ENCODE measurements at regions not wholly inside any gene's neighbourhood (a gene's known extent, or its start where the extent isn't known, plus 50 kb on each side); places are given as distances from the start of the nearest gene placed in this dataset.

GRCh38 chr13:63438951-63439350 is 2023.3 kb upstream of the PCDH20 start:
- no peaks in the 10 kb centered on the region for H4K20me1 ChIP-seq (ENCODE audit: insufficient read depth, low read length)
- H3K4me1 ChIP-seq (ENCODE audit: low read length), result no peaks in the 10 kb centered on the region
- H3K4me2 ChIP-seq (ENCODE audit: low read length), result no peak overlapping the region
- H3K36me3 ChIP-seq (replicated peaks; ENCODE audit: low read depth, low read length), result no peaks in the 10 kb centered on the region
- H3K27me3 ChIP-seq (ENCODE audit: low read depth, low read length), result no peaks in the 10 kb centered on the region
- no peaks in the 10 kb centered on the region for H3K9me3 ChIP-seq (ENCODE audit: insufficient read depth, low read length)
- no peak overlapping the region for H3K27ac ChIP-seq (ENCODE audit: low read length)
- TF ChIP-seq CTCF (IDR thresholded peaks at IDR 0.05; ENCODE audit: low read depth, low read length), result no peak
- no peak for TF ChIP-seq EZH2phosphoT487 (IDR thresholded peaks at IDR 0.05; ENCODE audit: low read depth)
- no peak overlapping the region for H3K4me3 ChIP-seq (ENCODE audit: low read length)
- no peak overlapping the region for H3K9ac ChIP-seq (ENCODE audit: low read length)
- H2AFZ ChIP-seq (ENCODE audit: low read depth, low read length), result no peak overlapping the region
- H3K79me2 ChIP-seq (ENCODE audit: low read length), result no peaks in the 10 kb centered on the region

DNA sequence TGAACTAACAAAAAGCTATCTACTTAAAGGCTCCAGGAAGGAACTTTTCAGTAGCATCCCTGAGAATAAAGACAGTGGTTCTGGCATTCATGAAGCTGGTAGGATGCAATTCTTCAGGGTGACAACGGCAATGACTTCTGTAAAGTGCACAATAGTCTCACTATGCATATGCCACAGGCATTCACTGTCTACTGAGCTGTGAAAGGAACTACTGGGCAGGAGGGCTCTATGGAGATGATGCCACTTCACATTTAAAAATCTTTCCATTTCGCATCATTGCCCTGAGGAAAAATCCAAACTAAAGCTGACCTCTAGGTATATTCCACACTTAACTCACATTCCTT is 2020.6 kb upstream of the PCDH20 start:
- Histone ChIP-seq H4K20me1 (ENCODE audit: insufficient read depth, low read length) (no peaks in the 10 kb centered on the region), H3K27ac (ENCODE audit: low read length) (no peak overlapping the region), H3K9ac (ENCODE audit: low read length) (no peak overlapping the region), H3K4me3 (ENCODE audit: low read length) (no peak overlapping the region), H3K36me3 (replicated peaks; ENCODE audit: low read depth, low read length) (no peaks in the 10 kb centered on the region), H3K4me2 (ENCODE audit: low read length) (no peak overlapping the region), H3K9me3 (ENCODE audit: insufficient read depth, low read length) (no peaks in the 10 kb centered on the region), H3K27me3 (ENCODE audit: low read depth, low read length) (no peaks in the 10 kb centered on the region), H3K4me1 (ENCODE audit: low read length) (no peaks in the 10 kb centered on the region), H3K79me2 (ENCODE audit: low read length) (no peaks in the 10 kb centered on the region), H2AFZ (ENCODE audit: low read depth, low read length) (no peak overlapping the region)
- TF ChIP-seq EZH2phosphoT487 (IDR thresholded peaks at IDR 0.05; ENCODE audit: low read depth), result no peak
- no peak for TF ChIP-seq CTCF (IDR thresholded peaks at IDR 0.05; ENCODE audit: low read depth, low read length)

GRCh38 chr13:63435667-63436324 is 2020.1 kb upstream of the PCDH20 start:
- Histone ChIP-seq H3K9ac (ENCODE audit: low read length) (no peak overlapping the region), H3K36me3 (replicated peaks; ENCODE audit: low read depth, low read length) (no peaks in the 10 kb centered on the region), H3K4me1 (ENCODE audit: low read length) (no peaks in the 10 kb centered on the region), H3K27me3 (ENCODE audit: low read depth, low read length) (no peaks in the 10 kb centered on the region), H3K9me3 (ENCODE audit: insufficient read depth, low read length) (no peaks in the 10 kb centered on the region), H3K4me2 (ENCODE audit: low read length) (no peak overlapping the region), H3K27ac (ENCODE audit: low read length) (no peak overlapping the region), H3K4me3 (ENCODE audit: low read length) (no peak overlapping the region), H2AFZ (ENCODE audit: low read depth, low read length) (no peak overlapping the region), H3K79me2 (ENCODE audit: low read length) (no peaks in the 10 kb centered on the region), H4K20me1 (ENCODE audit: insufficient read depth, low read length) (no peaks in the 10 kb centered on the region)
- TF ChIP-seq EZH2phosphoT487 (IDR thresholded peaks at IDR 0.05; ENCODE audit: low read depth), result no peak
- TF ChIP-seq CTCF (IDR thresholded peaks at IDR 0.05; ENCODE audit: low read depth, low read length), result no peak

DNA sequence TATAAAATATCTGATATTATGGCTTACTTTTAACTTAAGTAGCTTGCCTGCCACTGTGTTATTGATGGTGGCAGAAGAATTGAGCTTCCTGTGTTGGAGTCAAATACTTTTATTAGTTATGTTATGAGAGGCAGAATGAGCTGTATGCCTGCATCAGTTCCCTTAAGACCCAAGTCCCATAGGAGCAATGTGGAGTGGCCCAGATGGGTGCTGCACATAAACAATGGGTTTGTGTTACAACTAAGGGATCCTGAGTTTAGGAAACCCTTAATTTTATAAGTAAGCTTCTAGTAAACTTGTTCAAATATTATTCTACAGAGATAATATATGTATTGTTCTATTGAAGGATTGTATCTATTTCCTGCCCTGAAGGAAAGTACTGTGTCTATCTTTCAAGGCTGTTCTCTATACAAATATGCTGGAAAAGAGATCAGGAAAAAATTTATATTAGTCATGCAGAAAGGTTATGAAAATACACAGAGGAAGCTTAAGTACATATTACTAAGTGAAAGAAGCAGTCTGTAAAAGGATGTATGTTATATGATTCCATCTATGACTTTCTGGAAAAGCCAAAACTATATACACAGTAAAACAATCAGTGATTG is 2018.0 kb upstream of the PCDH20 start:
- Histone ChIP-seq H3K4me3 (ENCODE audit: low read length) (no peak overlapping the region), H3K27ac (ENCODE audit: low read length) (no peak overlapping the region), H3K79me2 (ENCODE audit: low read length) (no peaks in the 10 kb centered on the region), H3K27me3 (ENCODE audit: low read depth, low read length) (no peaks in the 10 kb centered on the region), H4K20me1 (ENCODE audit: insufficient read depth, low read length) (no peaks in the 10 kb centered on the region), H3K4me1 (ENCODE audit: low read length) (no peaks in the 10 kb centered on the region), H3K4me2 (ENCODE audit: low read length) (no peak overlapping the region), H2AFZ (ENCODE audit: low read depth, low read length) (no peak overlapping the region), H3K9me3 (ENCODE audit: insufficient read depth, low read length) (no peaks in the 10 kb centered on the region), H3K36me3 (replicated peaks; ENCODE audit: low read depth, low read length) (no peaks in the 10 kb centered on the region), H3K9ac (ENCODE audit: low read length) (no peak overlapping the region)
- TF ChIP-seq CTCF (IDR thresholded peaks at IDR 0.05; ENCODE audit: low read depth, low read length), result no peak
- TF ChIP-seq EZH2phosphoT487 (IDR thresholded peaks at IDR 0.05; ENCODE audit: low read depth), result no peak
